Progenitor cell of endocrine pancreas (in vitro differentiated cells): ENCODE measurements at regions not wholly inside any gene's neighbourhood (a gene's known extent, or its start where the extent isn't known, plus 50 kb on each side); places are given as distances from the start of the nearest gene placed in this dataset.
"Not testable (repeated sequence)": the region's sequence is repeated elsewhere in the genome, so short reads cannot be mapped to it uniquely, and the experiment has no call there.

Experiments used
- DNase-seq: peaks from one replicate; pipeline ENCODE4 v3.0.0; 2021; ENCODE audit warnings: low spot score; ENCODE audit not compliant: unreplicated experiment
- H3K27ac Mint-ChIP-seq: 2 replicates; pipeline ENCODE4 v1.8.0; 2021; ENCODE audit warnings: mild to moderate bottlenecking, moderate library complexity, mixed read lengths
- H3K27me3 Mint-ChIP-seq: 2 replicates; pipeline ENCODE4 v1.8.0; 2021; ENCODE audit warnings: mixed read lengths
- H3K36me3 Mint-ChIP-seq: 2 replicates; pipeline ENCODE4 v1.8.0; 2022; ENCODE audit warnings: mixed read lengths; ENCODE audit not compliant: insufficient read depth
- H3K4me1 Mint-ChIP-seq: 2 replicates; pipeline ENCODE4 v1.8.0; 2021; ENCODE audit warnings: low read depth, mixed read lengths
- H3K4me3 Mint-ChIP-seq: 2 replicates; pipeline ENCODE4 v1.8.0; 2021; ENCODE audit warnings: low read depth, mild to moderate bottlenecking, moderate library complexity, mixed read lengths
- H3K9me3 Mint-ChIP-seq: 2 replicates; pipeline ENCODE4 v1.8.0; 2021; ENCODE audit warnings: low read depth, mixed read lengths
- TF ChIP-seq, protein P1 (sequence below): fragments of 200-600 bp; sonication (generic); IDR thresholded peaks from one replicate; pipeline ENCODE4 v1.5.0; 2021; ENCODE audit warnings: antibody characterized with exemption, mild to moderate bottlenecking; ENCODE audit not compliant: unreplicated experiment

GRCh38 chr3:104031598-104031997 is 1335.1 kb upstream of the ALCAM start:
- Mint-ChIP-seq H3K4me3 (no peak overlapping the region), H3K27ac (no peak overlapping the region), H3K9me3 (peaks cover 15% of the 10 kb centered on the region), H3K4me1 (no peaks in the 10 kb centered on the region), H3K27me3 (no peaks in the 10 kb centered on the region), H3K36me3 (no peaks in the 10 kb centered on the region)
- TF ChIP-seq, protein P1, sequence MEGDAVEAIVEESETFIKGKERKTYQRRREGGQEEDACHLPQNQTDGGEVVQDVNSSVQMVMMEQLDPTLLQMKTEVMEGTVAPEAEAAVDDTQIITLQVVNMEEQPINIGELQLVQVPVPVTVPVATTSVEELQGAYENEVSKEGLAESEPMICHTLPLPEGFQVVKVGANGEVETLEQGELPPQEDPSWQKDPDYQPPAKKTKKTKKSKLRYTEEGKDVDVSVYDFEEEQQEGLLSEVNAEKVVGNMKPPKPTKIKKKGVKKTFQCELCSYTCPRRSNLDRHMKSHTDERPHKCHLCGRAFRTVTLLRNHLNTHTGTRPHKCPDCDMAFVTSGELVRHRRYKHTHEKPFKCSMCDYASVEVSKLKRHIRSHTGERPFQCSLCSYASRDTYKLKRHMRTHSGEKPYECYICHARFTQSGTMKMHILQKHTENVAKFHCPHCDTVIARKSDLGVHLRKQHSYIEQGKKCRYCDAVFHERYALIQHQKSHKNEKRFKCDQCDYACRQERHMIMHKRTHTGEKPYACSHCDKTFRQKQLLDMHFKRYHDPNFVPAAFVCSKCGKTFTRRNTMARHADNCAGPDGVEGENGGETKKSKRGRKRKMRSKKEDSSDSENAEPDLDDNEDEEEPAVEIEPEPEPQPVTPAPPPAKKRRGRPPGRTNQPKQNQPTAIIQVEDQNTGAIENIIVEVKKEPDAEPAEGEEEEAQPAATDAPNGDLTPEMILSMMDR, result no peak
- DNase-seq, result no peak

DNA sequence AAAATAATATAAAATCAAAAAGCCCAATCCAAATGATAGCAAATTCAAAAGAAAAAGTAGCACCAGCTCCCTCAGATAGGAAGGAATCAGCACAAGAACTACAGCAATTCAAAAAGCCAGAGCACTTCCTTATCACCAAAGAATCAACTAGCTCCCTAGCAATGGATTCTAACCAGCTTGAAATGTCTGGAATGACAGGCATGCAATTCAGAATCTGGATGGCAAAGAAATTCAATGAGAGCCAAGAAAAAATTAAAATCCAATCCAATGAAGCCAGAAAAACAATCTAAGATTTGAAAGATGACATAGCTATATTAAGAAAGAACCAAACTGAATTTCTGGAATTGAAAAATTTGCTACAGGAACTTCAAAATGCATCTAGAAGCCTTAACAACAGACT is 1334.4 kb upstream of the ALCAM start:
- Mint-ChIP-seq H3K4me3 (no peak overlapping the region), H3K27me3 (no peaks in the 10 kb centered on the region), H3K9me3 (peaks cover 15% of the 10 kb centered on the region), H3K4me1 (no peaks in the 10 kb centered on the region), H3K36me3 (no peaks in the 10 kb centered on the region), H3K27ac (no peak overlapping the region)
- DNase-seq, result no peak
- TF ChIP-seq, protein P1, result no peak

GRCh38 chr3:104040896-104041295 is 1325.8 kb upstream of the ALCAM start:
- Mint-ChIP-seq H3K27ac (no peak overlapping the region), H3K4me3 (no peak overlapping the region), H3K27me3 (no peaks in the 10 kb centered on the region), H3K4me1 (no peaks in the 10 kb centered on the region), H3K36me3 (no peaks in the 10 kb centered on the region), H3K9me3 (peaks cover 11% of the 10 kb centered on the region)
- TF ChIP-seq, protein P1, result no peak
- no peak for DNase-seq

DNA sequence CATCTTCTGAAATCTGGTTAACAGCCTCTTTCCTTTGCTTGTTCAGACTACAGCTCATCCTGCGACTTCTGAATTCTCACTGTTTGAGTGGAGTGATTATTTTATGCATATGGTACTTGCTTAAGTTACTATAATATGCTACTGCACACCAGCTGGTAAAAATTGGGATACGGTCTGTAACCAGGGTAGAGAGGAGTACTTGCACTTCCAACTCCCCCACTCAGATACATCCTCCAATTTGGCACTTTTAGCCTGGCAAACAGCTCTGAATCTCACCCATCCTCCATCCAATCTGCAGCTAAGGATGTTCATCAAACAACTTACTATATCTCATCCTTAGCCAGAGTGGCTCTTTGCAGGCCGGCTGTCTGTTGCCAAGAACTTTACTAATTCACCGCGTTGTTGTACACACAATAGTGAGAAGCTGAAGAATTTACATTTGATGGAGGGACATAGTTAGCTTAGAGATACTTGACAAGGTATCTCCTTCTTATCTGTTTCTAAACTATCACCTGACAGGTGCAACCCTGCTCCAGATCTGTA is 1323.6 kb upstream of the ALCAM start:
- not testable (repeated sequence) for H3K27ac Mint-ChIP-seq, H3K4me1 Mint-ChIP-seq, H3K9me3 Mint-ChIP-seq, H3K27me3 Mint-ChIP-seq, H3K4me3 Mint-ChIP-seq, DNase-seq, H3K36me3 Mint-ChIP-seq

DNA sequence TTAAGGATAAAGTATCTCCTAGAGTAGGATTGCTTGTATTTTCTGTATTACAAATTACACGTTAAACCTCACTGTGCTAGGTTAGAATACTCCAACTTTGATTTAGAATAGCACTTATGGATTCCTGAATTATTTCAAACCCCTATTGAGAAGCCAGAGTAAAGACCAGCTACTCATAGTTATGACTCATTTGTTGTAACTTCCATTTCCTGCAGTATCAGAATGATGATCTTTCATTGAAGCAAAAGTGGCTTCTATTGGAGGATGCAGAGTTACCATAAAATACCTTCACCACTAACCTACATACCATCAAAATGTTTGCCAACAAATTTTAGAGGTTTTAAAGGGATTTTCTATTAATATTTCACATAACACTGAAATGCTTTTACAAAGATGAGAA is 1322.7 kb upstream of the ALCAM start:
- Mint-ChIP-seq H3K4me1 (no peaks in the 10 kb centered on the region), H3K27me3 (no peaks in the 10 kb centered on the region), H3K27ac (no peak overlapping the region), H3K9me3 (peaks cover 2% of the 10 kb centered on the region), H3K36me3 (no peaks in the 10 kb centered on the region), H3K4me3 (no peak overlapping the region)
- no peak for DNase-seq
- TF ChIP-seq, protein P1, result no peak

- H3K4me1 Mint-ChIP-seq, result peaks cover 3% of the 10 kb centered on the region
These were observed 1300.1 kb upstream of the ALCAM start for GRCh38 chr3:104066658-104067057.

More at GRCh38 chr3:104066658-104067057, 1300.1 kb upstream of the ALCAM start:
- H3K4me3 Mint-ChIP-seq, result no peak overlapping the region
- H3K36me3 Mint-ChIP-seq, result no peaks in the 10 kb centered on the region
- TF ChIP-seq, protein P1, result no peak
- no peaks in the 10 kb centered on the region for H3K27me3 Mint-ChIP-seq
- H3K9me3 Mint-ChIP-seq, result no peaks in the 10 kb centered on the region
- no peak for DNase-seq
- H3K27ac Mint-ChIP-seq, result no peak overlapping the region
